ENCODE measurements at regions not wholly inside any gene's neighbourhood (a gene's known extent, or its start where the extent isn't known, plus 50 kb on each side); places are given as distances from the start of the nearest gene placed in this dataset.

GRCh38 chr6:169315830-169316614 lies 62.4 kb upstream of the THBS2 start:
- no peak for DNase-seq (ENCODE audit: extremely low read depth, low read depth)
- no peak for TF ChIP-seq CTCF (IDR thresholded peaks at IDR 0.05; ENCODE audit: low read depth, low read length)

GRCh38 chr6:169313347-169314010 lies 59.8 kb upstream of the THBS2 start:
- DNase-seq (ENCODE audit: extremely low read depth, low read depth): no peak
- no peak for TF ChIP-seq CTCF (IDR thresholded peaks at IDR 0.05; ENCODE audit: low read depth, low read length)

GRCh38 chr6:169312658-169313346 lies 59.2 kb upstream of the THBS2 start:
- TF ChIP-seq CTCF (IDR thresholded peaks at IDR 0.05; ENCODE audit: low read depth, low read length): no peak; the same call in 1 of the 2 replicates
- no peak for DNase-seq (ENCODE audit: extremely low read depth, low read depth)

- DNase-seq (ENCODE audit: extremely low read depth, low read depth): no peak
- TF ChIP-seq CTCF (IDR thresholded peaks at IDR 0.05; ENCODE audit: low read depth, low read length): no peak
Observed at GRCh38 chr6:169310983-169311382, 57.3 kb upstream of the THBS2 start.

All from AG09319 (cell line).